Upper lobe of left lung (tissue), 4 donors: ENCODE measurements at regions not wholly inside any gene's neighbourhood (a gene's known extent, or its start where the extent isn't known, plus 50 kb on each side); places are given as distances from the start of the nearest gene placed in this dataset.

ENCODE experiments used
- EP300 ChIP-seq, 4 donors: sonication (generic); formaldehyde crosslinking; IDR thresholded peaks; one replicate each; pipeline ENCODE4 v1.5.1; 2017; ENCODE audit warnings: antibody characterized with exemption in 4 of 4, control low read depth in 2 of 4
- POLR2A ChIP-seq, 4 donors: fragments of 450-650 bp; IDR thresholded peaks; one replicate each; pipeline ENCODE4 v1.5.1; 2016 to 2017; ENCODE audit warnings: antibody characterized with exemption in 4 of 4, mild to moderate bottlenecking in 2 of 4
- POLR2AphosphoS5 ChIP-seq, 2 donors: sonication (generic); formaldehyde crosslinking; IDR thresholded peaks; one replicate each; pipeline ENCODE4 v1.5.1; 2017; ENCODE audit warnings: antibody characterized with exemption in 2 of 2
- TF ChIP-seq, protein P1 (sequence below), 6 experiments: fragments of 450-650 bp in 4 of 6; fragments of 200-600 bp in 2 of 6; sonication (generic) in 2 of 6; IDR thresholded peaks; one replicate each; pipeline ENCODE4 v1.5.1; 2016 to 2019; ENCODE audit warnings: antibody characterized with exemption in 6 of 6

DNA sequence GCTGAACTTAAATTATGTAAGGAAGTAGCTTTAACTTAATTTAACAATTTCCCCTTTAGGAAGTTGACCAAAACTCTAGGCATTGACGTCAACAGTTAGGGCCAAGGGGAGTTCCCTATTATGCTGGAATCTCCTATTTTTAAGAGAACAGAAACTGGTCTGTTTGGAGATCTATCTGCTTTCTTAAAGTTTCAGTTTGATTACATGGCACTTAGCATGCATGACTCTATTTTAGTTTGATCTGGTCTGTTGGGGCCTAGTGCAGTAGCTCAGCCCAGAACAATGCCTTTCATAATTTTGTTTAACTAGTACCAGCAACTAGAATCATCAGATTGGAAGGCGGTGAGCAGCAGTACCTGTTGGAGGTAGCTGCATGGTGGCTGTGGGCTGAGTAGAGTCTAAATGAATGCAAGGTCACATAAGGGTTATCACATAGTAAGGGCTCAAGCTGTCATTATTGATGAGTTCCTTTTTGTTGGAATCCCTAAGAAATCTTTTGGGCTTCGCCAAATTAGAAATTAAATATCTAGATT is 60.5 kb upstream of the ZNG1B start:
- TF ChIP-seq, protein P1, sequence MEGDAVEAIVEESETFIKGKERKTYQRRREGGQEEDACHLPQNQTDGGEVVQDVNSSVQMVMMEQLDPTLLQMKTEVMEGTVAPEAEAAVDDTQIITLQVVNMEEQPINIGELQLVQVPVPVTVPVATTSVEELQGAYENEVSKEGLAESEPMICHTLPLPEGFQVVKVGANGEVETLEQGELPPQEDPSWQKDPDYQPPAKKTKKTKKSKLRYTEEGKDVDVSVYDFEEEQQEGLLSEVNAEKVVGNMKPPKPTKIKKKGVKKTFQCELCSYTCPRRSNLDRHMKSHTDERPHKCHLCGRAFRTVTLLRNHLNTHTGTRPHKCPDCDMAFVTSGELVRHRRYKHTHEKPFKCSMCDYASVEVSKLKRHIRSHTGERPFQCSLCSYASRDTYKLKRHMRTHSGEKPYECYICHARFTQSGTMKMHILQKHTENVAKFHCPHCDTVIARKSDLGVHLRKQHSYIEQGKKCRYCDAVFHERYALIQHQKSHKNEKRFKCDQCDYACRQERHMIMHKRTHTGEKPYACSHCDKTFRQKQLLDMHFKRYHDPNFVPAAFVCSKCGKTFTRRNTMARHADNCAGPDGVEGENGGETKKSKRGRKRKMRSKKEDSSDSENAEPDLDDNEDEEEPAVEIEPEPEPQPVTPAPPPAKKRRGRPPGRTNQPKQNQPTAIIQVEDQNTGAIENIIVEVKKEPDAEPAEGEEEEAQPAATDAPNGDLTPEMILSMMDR (IDR thresholded peaks at IDR 0.05) = no peak
- no peak for TF ChIP-seq POLR2A (IDR thresholded peaks at IDR 0.05)
- no peak for TF ChIP-seq POLR2AphosphoS5 (IDR thresholded peaks at IDR 0.05)
- no peak for TF ChIP-seq EP300 (IDR thresholded peaks at IDR 0.05)
